Calu3 (cell line): ENCODE measurements at regions not wholly inside any gene's neighbourhood (a gene's known extent, or its start where the extent isn't known, plus 50 kb on each side); places are given as distances from the start of the nearest gene placed in this dataset.

Experiments
- BruUV-seq: library from RNA; stranded (reverse); fragments of 400-500 nt; replicated peaks from 2 replicates; lab custom pipeline; 2021; lab: Mats Ljungman, UMichigan
- CTCF ChIA-PET: fragments of 300-600 bp; sonication (Branson Sonifier 250); formaldehyde crosslinking; loops from one replicate; lab custom pipeline; 2022; ENCODE audit warnings: antibody characterized with exemption; lab: Charles Lee
- DNase-seq: peaks from one replicate; pipeline ENCODE4 v3.0.0; 2022
- H3K27ac Mint-ChIP-seq: one replicate; pipeline ENCODE4 v1.8.0; 2022; ENCODE audit warnings: mixed read lengths; ENCODE audit not compliant: unreplicated experiment
- H3K27me3 Mint-ChIP-seq: one replicate; pipeline ENCODE4 v1.8.0; 2022; ENCODE audit warnings: mixed read lengths; ENCODE audit not compliant: unreplicated experiment
- H3K36me3 Mint-ChIP-seq: one replicate; pipeline ENCODE4 v1.8.0; 2022; ENCODE audit warnings: mild to moderate bottlenecking, moderate library complexity, mixed read lengths; ENCODE audit not compliant: insufficient read depth, unreplicated experiment
- H3K4me1 Mint-ChIP-seq: one replicate; pipeline ENCODE4 v1.8.0; 2022; ENCODE audit warnings: mild to moderate bottlenecking, low read depth, mixed read lengths; ENCODE audit not compliant: unreplicated experiment
- H3K4me3 Mint-ChIP-seq: one replicate; pipeline ENCODE4 v1.8.0; 2022; ENCODE audit warnings: mild to moderate bottlenecking, low read depth, moderate library complexity, mixed read lengths; ENCODE audit not compliant: unreplicated experiment
- H3K9me3 Mint-ChIP-seq: one replicate; pipeline ENCODE4 v1.8.0; 2022; ENCODE audit warnings: low read depth, mixed read lengths; ENCODE audit not compliant: unreplicated experiment
- intact Hi-C: fragments of 100-400 bp; cut with micrococcal nuclease; formaldehyde crosslinking; loops from one replicate; pipeline ENCODE4 v1.10.0; 2022; ENCODE audit not compliant: unreplicated experiment
- TF ChIP-seq, protein P1 (sequence below): fragments of 200-600 bp; IDR thresholded peaks from one replicate; pipeline ENCODE4 v1.8.0; 2022; ENCODE audit warnings: antibody characterized with exemption; ENCODE audit not compliant: unreplicated experiment

DNA sequence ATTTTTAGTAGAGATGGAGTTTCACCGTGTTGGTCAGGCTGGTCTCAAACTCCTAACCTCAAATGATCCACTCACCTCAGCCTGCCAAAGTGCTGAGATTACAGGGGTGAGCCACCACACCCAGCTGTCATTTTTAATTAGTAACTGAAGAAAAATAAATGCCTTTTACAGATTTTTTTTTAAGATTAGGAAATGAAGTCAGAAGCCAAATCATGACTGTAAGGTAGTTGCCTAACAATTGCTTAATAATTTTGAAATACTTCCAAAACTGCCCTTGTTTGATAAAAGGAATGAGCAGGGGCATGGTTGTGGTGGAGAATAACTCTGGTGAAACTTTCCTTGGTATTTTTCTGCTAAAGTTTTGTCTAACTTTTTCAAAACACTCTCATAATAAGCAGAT is 98.9 kb upstream of the SLC5A12 start:
- H3K27me3 Mint-ChIP-seq: no peaks in the 10 kb centered on the region
- DNase-seq: no peak
- TF ChIP-seq, protein P1, sequence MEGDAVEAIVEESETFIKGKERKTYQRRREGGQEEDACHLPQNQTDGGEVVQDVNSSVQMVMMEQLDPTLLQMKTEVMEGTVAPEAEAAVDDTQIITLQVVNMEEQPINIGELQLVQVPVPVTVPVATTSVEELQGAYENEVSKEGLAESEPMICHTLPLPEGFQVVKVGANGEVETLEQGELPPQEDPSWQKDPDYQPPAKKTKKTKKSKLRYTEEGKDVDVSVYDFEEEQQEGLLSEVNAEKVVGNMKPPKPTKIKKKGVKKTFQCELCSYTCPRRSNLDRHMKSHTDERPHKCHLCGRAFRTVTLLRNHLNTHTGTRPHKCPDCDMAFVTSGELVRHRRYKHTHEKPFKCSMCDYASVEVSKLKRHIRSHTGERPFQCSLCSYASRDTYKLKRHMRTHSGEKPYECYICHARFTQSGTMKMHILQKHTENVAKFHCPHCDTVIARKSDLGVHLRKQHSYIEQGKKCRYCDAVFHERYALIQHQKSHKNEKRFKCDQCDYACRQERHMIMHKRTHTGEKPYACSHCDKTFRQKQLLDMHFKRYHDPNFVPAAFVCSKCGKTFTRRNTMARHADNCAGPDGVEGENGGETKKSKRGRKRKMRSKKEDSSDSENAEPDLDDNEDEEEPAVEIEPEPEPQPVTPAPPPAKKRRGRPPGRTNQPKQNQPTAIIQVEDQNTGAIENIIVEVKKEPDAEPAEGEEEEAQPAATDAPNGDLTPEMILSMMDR: no peak
- H3K4me1 Mint-ChIP-seq: no peaks in the 10 kb centered on the region
- no TSS peak for BruUV-seq
- H3K4me3 Mint-ChIP-seq: no peak overlapping the region
- intact Hi-C loops: no loop called here
- H3K36me3 Mint-ChIP-seq: no peaks in the 10 kb centered on the region
- no peak overlapping the region for H3K27ac Mint-ChIP-seq
- H3K9me3 Mint-ChIP-seq: peaks cover 17% of the 10 kb centered on the region
- CTCF ChIA-PET: no interaction called here

DNA sequence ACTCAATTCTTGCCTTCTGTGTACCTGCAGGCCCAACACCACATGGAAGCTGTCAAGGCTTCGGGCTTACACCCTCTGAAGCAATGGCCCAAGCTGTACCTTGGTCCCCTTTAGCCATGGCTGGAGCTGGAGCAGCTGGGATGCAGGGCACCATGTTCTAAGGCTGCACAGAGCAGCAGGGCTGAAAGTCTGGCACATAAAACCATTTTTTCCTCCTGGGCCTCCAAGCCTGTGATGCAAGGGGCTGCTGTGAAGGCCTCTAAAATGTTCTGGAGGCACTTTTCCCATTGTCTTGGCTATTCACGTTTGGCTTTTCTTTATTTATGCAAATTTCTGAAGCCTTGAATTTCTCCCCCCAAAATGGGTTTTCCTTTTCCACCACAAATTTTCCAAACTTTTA is 102.1 kb upstream of the SLC5A12 start:
- peaks cover 10% of the 10 kb centered on the region for H3K9me3 Mint-ChIP-seq

DNA sequence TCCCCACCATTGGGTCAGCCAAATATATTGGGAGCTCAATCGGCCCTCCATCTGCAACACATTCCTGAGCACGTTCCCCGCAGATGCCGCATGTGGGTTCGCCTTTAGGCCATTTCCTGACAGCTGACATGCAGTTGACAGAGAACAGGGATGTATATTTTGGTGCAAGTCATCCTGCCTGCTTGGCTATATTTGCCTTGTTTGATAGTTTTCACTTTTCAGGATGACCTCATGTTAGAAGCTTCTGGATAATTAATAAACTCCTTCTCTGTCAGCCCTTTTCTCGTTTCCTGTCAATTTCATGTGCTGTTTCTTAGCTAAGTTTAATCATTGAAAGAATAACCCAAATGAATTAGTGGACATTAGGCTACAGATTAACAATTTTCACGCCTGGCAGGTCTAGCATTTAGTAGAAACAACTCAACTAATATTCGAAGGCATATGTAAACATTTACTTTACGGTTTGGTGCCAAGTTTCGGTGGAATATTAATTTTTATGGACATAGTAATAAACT is 105.8 kb upstream of the SLC5A12 start:
- H3K9me3 Mint-ChIP-seq: peaks cover 9% of the 10 kb centered on the region
- H3K27me3 Mint-ChIP-seq: no peaks in the 10 kb centered on the region
- no peaks in the 10 kb centered on the region for H3K36me3 Mint-ChIP-seq
- H3K4me3 Mint-ChIP-seq: no peak overlapping the region
- no peak overlapping the region for H3K27ac Mint-ChIP-seq
- TF ChIP-seq, protein P1: no peak
- BruUV-seq: no TSS peak
- DNase-seq: no peak
- H3K4me1 Mint-ChIP-seq: no peaks in the 10 kb centered on the region
- CTCF ChIA-PET: no interaction called here
- intact Hi-C loops: no loop called here

More for the DNA sequence above, 102.1 kb upstream of the SLC5A12 start:
- DNase-seq: no peak
- no peaks in the 10 kb centered on the region for H3K27me3 Mint-ChIP-seq
- H3K36me3 Mint-ChIP-seq: no peaks in the 10 kb centered on the region
- BruUV-seq: no TSS peak
- TF ChIP-seq, protein P1: no peak
- no peak overlapping the region for H3K27ac Mint-ChIP-seq
- no peak overlapping the region for H3K4me3 Mint-ChIP-seq
- H3K4me1 Mint-ChIP-seq: no peaks in the 10 kb centered on the region
- CTCF ChIA-PET: no interaction called here
- intact Hi-C loops: no loop called here

DNA sequence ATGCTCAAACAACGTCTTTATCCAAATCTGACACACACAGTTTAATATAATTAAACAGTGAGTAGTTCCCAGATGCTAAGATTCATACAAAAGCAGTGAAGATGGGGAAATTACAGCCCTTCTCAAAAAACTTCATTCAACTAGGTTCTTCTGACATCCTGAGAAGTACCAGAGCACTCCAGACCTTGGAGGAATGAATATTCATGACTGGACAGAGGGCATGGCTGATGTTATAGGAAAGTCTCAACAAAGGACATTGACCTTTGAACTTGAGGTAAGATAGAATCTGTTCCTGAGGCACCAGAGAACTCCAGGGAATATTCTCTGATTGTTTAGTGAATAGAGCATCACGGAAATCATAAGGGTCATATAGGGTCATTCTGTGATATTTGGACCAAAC is 106.4 kb upstream of the SLC5A12 start:
- Mint-ChIP-seq H3K4me1 (no peaks in the 10 kb centered on the region), H3K36me3 (no peaks in the 10 kb centered on the region), H3K27me3 (no peaks in the 10 kb centered on the region), H3K27ac (no peak overlapping the region), H3K9me3 (peaks cover 4% of the 10 kb centered on the region), H3K4me3 (no peak overlapping the region)
- DNase-seq: no peak
- intact Hi-C loops: no loop called here
- CTCF ChIA-PET: no interaction called here
- TF ChIP-seq, protein P1: no peak
- BruUV-seq: no TSS peak
